Chondrocyte (in vitro differentiated cells): ENCODE measurements at regions not wholly inside any gene's neighbourhood (a gene's known extent, or its start where the extent isn't known, plus 50 kb on each side); places are given as distances from the start of the nearest gene placed in this dataset.
"Not testable (repeated sequence)": the region's sequence is repeated elsewhere in the genome, so short reads cannot be mapped to it uniquely, and the experiment has no call there.

ENCODE experiments used
- DNase-seq: peaks from one replicate; pipeline ENCODE4 v3.0.0; 2021; ENCODE audit warnings: mixed read lengths, low spot score
- H3K27ac Mint-ChIP-seq: one replicate; pipeline ENCODE4 v1.8.0; 2021; ENCODE audit warnings: mild to moderate bottlenecking, moderate library complexity, mixed read lengths; ENCODE audit not compliant: unreplicated experiment
- H3K27me3 Mint-ChIP-seq: 2 replicates; pipeline ENCODE4 v1.8.0; 2021; ENCODE audit warnings: low read depth, mixed read lengths
- H3K36me3 Mint-ChIP-seq: 2 replicates; pipeline ENCODE4 v1.8.0; 2021; ENCODE audit warnings: low read depth, mixed read lengths
- H3K4me1 Mint-ChIP-seq: 2 replicates; pipeline ENCODE4 v1.8.0; 2021; ENCODE audit warnings: low read depth, mild to moderate bottlenecking, mixed read lengths
- H3K4me3 Mint-ChIP-seq: one replicate; pipeline ENCODE4 v1.8.0; 2021; ENCODE audit warnings: mild to moderate bottlenecking, moderate library complexity, mixed read lengths; ENCODE audit not compliant: unreplicated experiment
- H3K9me3 Mint-ChIP-seq: 2 replicates; pipeline ENCODE4 v1.8.0; 2021; ENCODE audit warnings: low read depth, mixed read lengths
- CTCF ChIP-seq: fragments of 200-600 bp; sonication (generic); IDR thresholded peaks from 2 replicates; pipeline ENCODE4 v1.5.0; 2021; ENCODE audit warnings: antibody characterized with exemption, mild to moderate bottlenecking, moderate library complexity

GRCh38 chr18:22594155-22594690, 176.5 kb upstream of the CTAGE1 start:
- Mint-ChIP-seq H3K36me3 (peaks cover 3% of the 10 kb centered on the region), H3K9me3 (peaks cover 6% of the 10 kb centered on the region), H3K4me3 (no peak overlapping the region), H3K4me1 (peaks cover 16% of the 10 kb centered on the region), H3K27me3 (peaks cover 2% of the 10 kb centered on the region), H3K27ac (no peak overlapping the region)
- no peak for TF ChIP-seq CTCF
- no peak for DNase-seq

GRCh38 chr18:22601481-22601880, 183.8 kb upstream of the CTAGE1 start:
- no peak for TF ChIP-seq CTCF
- Mint-ChIP-seq H3K4me1 (peaks cover 6% of the 10 kb centered on the region), H3K27ac (no peak overlapping the region), H3K9me3 (peaks cover 2% of the 10 kb centered on the region), H3K27me3 (peaks cover 2% of the 10 kb centered on the region), H3K4me3 (no peak overlapping the region), H3K36me3 (peaks cover 4% of the 10 kb centered on the region)
- DNase-seq: no peak

- not testable (repeated sequence) for H3K27ac Mint-ChIP-seq, DNase-seq
These were observed 184.7 kb upstream of the CTAGE1 start for GRCh38 chr18:22602456-22602855.

GRCh38 chr18:22603902-22604301, 186.2 kb upstream of the CTAGE1 start:
- Mint-ChIP-seq H3K4me3 (no peak overlapping the region), H3K27me3 (no peaks in the 10 kb centered on the region), H3K4me1 (peaks cover 17% of the 10 kb centered on the region), H3K9me3 (no peaks in the 10 kb centered on the region), H3K27ac (no peak overlapping the region), H3K36me3 (peaks cover 3% of the 10 kb centered on the region)
- TF ChIP-seq CTCF: no peak
- no peak for DNase-seq

More at GRCh38 chr18:22602456-22602855, 184.7 kb upstream of the CTAGE1 start:
- not testable (repeated sequence) for H3K9me3 Mint-ChIP-seq, H3K4me3 Mint-ChIP-seq, H3K36me3 Mint-ChIP-seq, H3K27me3 Mint-ChIP-seq
- H3K4me1 Mint-ChIP-seq: peaks cover 15% of the 10 kb centered on the region

GRCh38 chr18:22604390-22604985, 186.8 kb upstream of the CTAGE1 start:
- Mint-ChIP-seq H3K4me1 (peaks cover 20% of the 10 kb centered on the region), H3K4me3 (no peak overlapping the region), H3K9me3 (no peaks in the 10 kb centered on the region), H3K36me3 (peaks cover 3% of the 10 kb centered on the region), H3K27me3 (no peaks in the 10 kb centered on the region), H3K27ac (no peak overlapping the region)
- TF ChIP-seq CTCF: no peak
- DNase-seq: no peak

- DNase-seq: no peak
- Mint-ChIP-seq H3K9me3 (no peaks in the 10 kb centered on the region), H3K4me1 (peaks cover 24% of the 10 kb centered on the region), H3K27ac (no peak overlapping the region), H3K36me3 (peaks cover 3% of the 10 kb centered on the region), H3K4me3 (no peak overlapping the region), H3K27me3 (peaks cover 2% of the 10 kb centered on the region)
- no peak for TF ChIP-seq CTCF
These were observed 187.3 kb upstream of the CTAGE1 start for GRCh38 chr18:22604986-22605421.
